Left ventricle myocardium inferior (tissue), 1 donor: ENCODE measurements at regions not wholly inside any gene's neighbourhood (a gene's known extent, or its start where the extent isn't known, plus 50 kb on each side); places are given as distances from the start of the nearest gene placed in this dataset.
"Not testable (repeated sequence)": the region's sequence is repeated elsewhere in the genome, so short reads cannot be mapped to it uniquely, and the experiment has no call there.

ENCODE experiments used
- DNase-seq: peaks from one replicate; pipeline ENCODE4 v3.0.0-alpha.2; 2020
- H3K27ac ChIP-seq: fragments of 200-600 bp; replicated peaks from 2 replicates; pipeline ENCODE4 v1.8.0; 2021
- H3K27me3 ChIP-seq: fragments of 200-600 bp; 2 replicates; pipeline ENCODE4 v1.8.0; 2021; ENCODE audit warnings: low read depth
- H3K36me3 ChIP-seq: fragments of 200-600 bp; 2 replicates; pipeline ENCODE4 v1.8.0; 2021
- H3K4me1 ChIP-seq: fragments of 200-600 bp; 2 replicates; pipeline ENCODE4 v1.8.0; 2021
- H3K4me3 ChIP-seq: fragments of 200-600 bp; 2 replicates; pipeline ENCODE4 v1.8.0; 2021; ENCODE audit warnings: mild to moderate bottlenecking, moderate library complexity
- H3K9me3 ChIP-seq: fragments of 200-600 bp; replicated peaks from 2 replicates; pipeline ENCODE4 v1.8.0; 2021
- CTCF ChIP-seq: fragments of 200-600 bp; IDR thresholded peaks from 2 replicates; pipeline ENCODE4 v1.8.0; 2021; ENCODE audit warnings: antibody characterized with exemption, mild to moderate bottlenecking, borderline replicate concordance
- intact Hi-C: fragments of 100-400 bp; cut with micrococcal nuclease; formaldehyde crosslinking; loops from one replicate; pipeline ENCODE4 v1.11.0; 2022
- donor health status: DM: no; HTN: yes; CAD: no; lungs with severe emphysema.

GRCh38 chr5:159515197-159515596, 184.9 kb upstream of the IL12B start:
- Histone ChIP-seq H3K4me1 (peaks cover 9% of the 10 kb centered on the region), H3K27ac (no peak overlapping the region), H3K9me3 (no peaks in the 10 kb centered on the region), H3K27me3 (no peaks in the 10 kb centered on the region), H3K36me3 (no peaks in the 10 kb centered on the region), H3K4me3 (no peak overlapping the region)
- intact Hi-C loops, result no loop called here
- TF ChIP-seq CTCF, result no peak
- DNase-seq, result no peak

GRCh38 chr5:159515909-159516415, 185.7 kb upstream of the IL12B start:
- intact Hi-C loops, result no loop called here
- H3K9me3 ChIP-seq, result no peaks in the 10 kb centered on the region
- H3K4me3 ChIP-seq, result no peak overlapping the region
- no peaks in the 10 kb centered on the region for H3K27me3 ChIP-seq
- no peaks in the 10 kb centered on the region for H3K36me3 ChIP-seq
- no peak overlapping the region for H3K27ac ChIP-seq
- H3K4me1 ChIP-seq, result peaks cover 3% of the 10 kb centered on the region
- peak; percentile 43 for DNase-seq
- TF ChIP-seq CTCF, result peak; percentile 74

GRCh38 chr5:159518371-159518770, 188.1 kb upstream of the IL12B start:
- no peak for DNase-seq
- no peaks in the 10 kb centered on the region for H3K4me1 ChIP-seq
- H3K27ac ChIP-seq, result no peak overlapping the region
- TF ChIP-seq CTCF, result no peak
- no peaks in the 10 kb centered on the region for H3K9me3 ChIP-seq
- H3K4me3 ChIP-seq, result no peak overlapping the region
- no peaks in the 10 kb centered on the region for H3K27me3 ChIP-seq
- H3K36me3 ChIP-seq, result no peaks in the 10 kb centered on the region
- intact Hi-C loops, result no loop called here

GRCh38 chr5:159519365-159519764, 189.1 kb upstream of the IL12B start:
- H3K27ac ChIP-seq, result no peak overlapping the region
- H3K4me1 ChIP-seq, result no peaks in the 10 kb centered on the region
- H3K4me3 ChIP-seq, result no peak overlapping the region
- intact Hi-C loops, result no loop called here
- TF ChIP-seq CTCF, result no peak
- no peaks in the 10 kb centered on the region for H3K9me3 ChIP-seq
- H3K27me3 ChIP-seq, result no peaks in the 10 kb centered on the region
- no peak for DNase-seq
- H3K36me3 ChIP-seq, result no peaks in the 10 kb centered on the region

- Histone ChIP-seq H3K4me3 (no peak overlapping the region), H3K36me3 (no peaks in the 10 kb centered on the region), H3K4me1 (peaks cover 7% of the 10 kb centered on the region), H3K9me3 (no peaks in the 10 kb centered on the region), H3K27me3 (no peaks in the 10 kb centered on the region), H3K27ac (no peak overlapping the region)
- DNase-seq, result no peak
- intact Hi-C loops, result no loop called here
- TF ChIP-seq CTCF, result no peak
These were observed 192.6 kb upstream of the IL12B start for GRCh38 chr5:159522841-159523240.

GRCh38 chr5:159524279-159524678, 194.0 kb upstream of the IL12B start:
- H3K27ac ChIP-seq, H3K27me3 ChIP-seq, intact Hi-C loops, H3K36me3 ChIP-seq, H3K4me3 ChIP-seq, H3K4me1 ChIP-seq, DNase-seq: not testable (repeated sequence)
- peaks cover 11% of the 10 kb centered on the region for H3K9me3 ChIP-seq
